ENCODE measurements at regions not wholly inside any gene's neighbourhood (a gene's known extent, or its start where the extent isn't known, plus 50 kb on each side); places are given as distances from the start of the nearest gene placed in this dataset.

DNA sequence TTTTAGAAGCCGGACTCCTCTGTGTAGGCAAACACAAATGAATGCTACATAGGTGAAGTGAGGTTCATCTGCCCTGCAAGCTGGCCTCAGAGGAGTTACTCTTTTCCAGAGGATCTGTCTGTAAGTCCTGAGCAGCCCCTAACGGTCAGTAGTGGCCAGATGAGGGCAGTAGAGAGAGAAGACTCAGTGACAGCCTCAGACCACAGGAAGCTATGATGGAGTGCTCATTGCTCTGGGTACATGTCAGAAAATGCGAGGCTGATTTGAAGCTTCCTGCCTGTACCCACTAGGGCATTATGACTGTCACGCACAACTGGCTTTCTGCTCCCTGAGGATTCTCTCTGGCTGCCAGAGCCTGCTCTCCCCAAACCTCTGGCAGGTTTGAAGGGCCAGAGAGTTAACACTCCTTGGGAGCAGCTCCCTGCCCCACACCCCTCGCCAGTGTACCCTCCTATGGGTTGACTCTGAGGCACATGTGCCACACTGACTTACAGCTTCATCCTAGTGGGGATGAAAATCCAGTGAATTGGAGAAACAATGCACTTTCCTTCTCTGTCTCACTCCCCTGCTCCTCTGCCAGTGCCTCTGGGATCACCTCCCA, 141.5 kb downstream of the GABRG2 start:
- H3K9me3 ChIP-seq (ENCODE audit: insufficient read depth, low read depth, low read length) = no peaks in the 10 kb centered on the region
- H3K4me3 ChIP-seq (ENCODE audit: low read length) = no peak overlapping the region
- H3K4me1 ChIP-seq (ENCODE audit: insufficient read depth, low read length) = no peaks in the 10 kb centered on the region
- no peak overlapping the region for H3K27ac ChIP-seq (ENCODE audit: low read length)
- no peaks in the 10 kb centered on the region for H3K27me3 ChIP-seq (ENCODE audit: insufficient read depth, low read length)
- no peaks in the 10 kb centered on the region for H3K36me3 ChIP-seq (ENCODE audit: insufficient read depth, low read depth, low read length)
- H3K9ac ChIP-seq (ENCODE audit: low read depth, low read length) = no peak overlapping the region

DNA sequence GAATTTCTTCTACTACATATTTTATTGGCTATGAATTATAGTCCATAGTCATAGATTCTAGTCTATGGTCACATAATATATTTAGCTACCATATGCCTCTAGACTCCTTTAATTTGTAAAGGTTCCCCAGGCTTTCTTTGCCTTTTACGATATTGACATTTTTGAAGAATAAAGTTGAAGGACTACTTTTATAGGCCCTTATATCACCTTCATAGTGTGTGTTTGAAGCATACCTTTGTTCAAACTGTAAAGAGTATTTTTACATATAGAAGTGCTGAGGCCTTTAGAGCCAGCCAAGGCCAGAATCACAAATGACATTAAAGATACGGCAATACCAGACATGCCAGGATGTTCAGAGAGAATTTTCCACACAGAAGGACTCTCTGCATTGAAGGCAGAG, 147.0 kb downstream of the GABRG2 start:
- Histone ChIP-seq H3K27ac (ENCODE audit: low read length) (no peak overlapping the region), H3K9ac (ENCODE audit: low read depth, low read length) (no peak overlapping the region), H3K4me3 (ENCODE audit: low read length) (no peak overlapping the region), H3K27me3 (ENCODE audit: insufficient read depth, low read length) (no peaks in the 10 kb centered on the region), H3K36me3 (ENCODE audit: insufficient read depth, low read depth, low read length) (no peaks in the 10 kb centered on the region), H3K9me3 (ENCODE audit: insufficient read depth, low read depth, low read length) (no peaks in the 10 kb centered on the region), H3K4me1 (ENCODE audit: insufficient read depth, low read length) (no peaks in the 10 kb centered on the region)

DNA sequence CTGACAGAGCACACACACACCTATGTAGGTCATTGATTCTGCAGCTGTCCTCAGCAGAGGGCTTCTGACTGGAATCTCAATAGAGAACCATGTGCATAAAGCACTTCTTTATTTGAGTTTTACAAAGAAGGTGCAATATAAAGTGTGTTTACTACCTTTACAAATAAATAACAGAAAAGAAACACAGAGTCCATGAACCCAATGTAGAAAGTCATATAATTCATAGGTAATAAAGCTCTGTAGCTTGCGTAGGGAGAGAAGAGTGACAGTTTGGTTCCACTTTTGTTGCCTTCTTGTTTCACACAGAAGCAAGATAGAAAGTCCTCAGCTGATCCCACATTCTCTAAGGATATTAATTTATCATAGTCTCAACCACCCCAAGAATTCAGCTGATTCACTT, 149.5 kb downstream of the GABRG2 start:
- Histone ChIP-seq H3K27ac (ENCODE audit: low read length) (no peak overlapping the region), H3K4me3 (ENCODE audit: low read length) (no peak overlapping the region), H3K9me3 (ENCODE audit: insufficient read depth, low read depth, low read length) (no peaks in the 10 kb centered on the region), H3K4me1 (ENCODE audit: insufficient read depth, low read length) (no peaks in the 10 kb centered on the region), H3K36me3 (ENCODE audit: insufficient read depth, low read depth, low read length) (no peaks in the 10 kb centered on the region), H3K27me3 (ENCODE audit: insufficient read depth, low read length) (no peaks in the 10 kb centered on the region), H3K9ac (ENCODE audit: low read depth, low read length) (no peak overlapping the region)

DNA sequence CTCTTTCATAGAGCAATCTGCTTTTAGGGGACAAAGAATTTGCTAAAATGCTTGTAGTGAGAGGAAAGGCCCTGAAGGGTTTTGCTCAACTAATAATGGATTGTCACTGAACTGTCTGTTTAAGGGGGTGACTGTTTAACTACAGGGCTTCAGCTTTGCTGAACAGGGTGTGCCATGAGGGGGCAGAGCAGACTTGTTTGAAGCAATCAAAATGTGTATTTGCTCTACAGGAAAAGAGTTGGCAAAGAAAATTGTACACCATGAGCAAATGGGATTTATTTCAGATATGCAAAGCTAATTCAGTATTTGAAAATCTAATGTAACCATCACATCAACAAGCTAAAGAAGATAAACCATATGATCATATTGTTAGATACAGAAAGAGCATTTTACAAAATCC, 154.3 kb downstream of the GABRG2 start:
- Histone ChIP-seq H3K4me1 (ENCODE audit: insufficient read depth, low read length) (no peaks in the 10 kb centered on the region), H3K9ac (ENCODE audit: low read depth, low read length) (no peak overlapping the region), H3K9me3 (ENCODE audit: insufficient read depth, low read depth, low read length) (no peaks in the 10 kb centered on the region), H3K4me3 (ENCODE audit: low read length) (no peak overlapping the region), H3K27me3 (ENCODE audit: insufficient read depth, low read length) (no peaks in the 10 kb centered on the region), H3K36me3 (ENCODE audit: insufficient read depth, low read depth, low read length) (no peaks in the 10 kb centered on the region), H3K27ac (ENCODE audit: low read length) (no peak overlapping the region)

DNA sequence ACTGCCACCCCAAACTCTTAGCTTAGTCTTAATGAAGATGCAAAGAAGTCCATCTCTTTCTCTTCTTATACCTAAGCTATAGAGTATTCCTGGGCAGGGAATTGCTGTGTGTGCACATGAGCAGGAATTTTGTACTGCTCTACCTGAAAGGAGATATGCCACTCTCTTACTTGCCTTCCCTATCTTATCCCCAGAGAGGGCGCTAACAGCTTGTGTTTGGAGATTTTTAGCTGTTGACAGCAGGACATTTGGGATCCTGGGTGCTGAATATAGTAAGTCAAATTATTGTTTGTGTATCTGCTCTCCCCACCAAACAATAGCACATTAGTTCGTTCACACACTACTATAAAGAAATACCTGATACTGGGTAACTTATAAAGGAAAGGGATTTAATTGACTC, 159.5 kb downstream of the GABRG2 start:
- Histone ChIP-seq H3K4me3 (ENCODE audit: low read length) (no peak overlapping the region), H3K36me3 (ENCODE audit: insufficient read depth, low read depth, low read length) (no peaks in the 10 kb centered on the region), H3K9me3 (ENCODE audit: insufficient read depth, low read depth, low read length) (peaks cover 8% of the 10 kb centered on the region; the same call in 1 of the 2 replicates), H3K4me1 (ENCODE audit: insufficient read depth, low read length) (no peaks in the 10 kb centered on the region), H3K27me3 (ENCODE audit: insufficient read depth, low read length) (no peaks in the 10 kb centered on the region), H3K9ac (ENCODE audit: low read depth, low read length) (no peak overlapping the region), H3K27ac (ENCODE audit: low read length) (no peak overlapping the region)

DNA sequence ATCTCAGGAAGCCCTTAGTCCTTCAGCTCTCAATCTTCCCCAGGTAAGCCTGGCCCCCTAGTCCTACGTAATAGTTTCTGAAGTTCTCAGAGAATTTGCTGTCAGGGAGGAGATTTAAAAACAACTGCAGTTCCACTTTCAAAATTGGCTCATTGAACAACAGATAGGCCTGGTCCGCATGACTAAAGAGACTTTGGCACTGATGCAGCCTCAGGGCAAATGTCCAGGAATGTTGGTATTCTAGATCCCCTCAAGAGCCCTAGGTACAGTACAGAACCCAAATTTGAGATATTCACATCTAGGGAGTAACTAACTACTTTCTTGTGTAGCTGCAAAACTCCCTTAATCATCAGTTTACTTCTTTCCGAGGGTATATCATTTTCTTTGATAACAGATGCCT, 162.8 kb downstream of the GABRG2 start:
- no peak overlapping the region for H3K4me3 ChIP-seq (ENCODE audit: low read length)
- H3K9ac ChIP-seq (ENCODE audit: low read depth, low read length) = no peak overlapping the region
- no peak overlapping the region for H3K27ac ChIP-seq (ENCODE audit: low read length)
- peaks cover 13% of the 10 kb centered on the region for H3K9me3 ChIP-seq (ENCODE audit: insufficient read depth, low read depth, low read length)
- no peaks in the 10 kb centered on the region for H3K27me3 ChIP-seq (ENCODE audit: insufficient read depth, low read length)
- H3K36me3 ChIP-seq (ENCODE audit: insufficient read depth, low read depth, low read length) = no peaks in the 10 kb centered on the region
- H3K4me1 ChIP-seq (ENCODE audit: insufficient read depth, low read length) = no peaks in the 10 kb centered on the region

DNA sequence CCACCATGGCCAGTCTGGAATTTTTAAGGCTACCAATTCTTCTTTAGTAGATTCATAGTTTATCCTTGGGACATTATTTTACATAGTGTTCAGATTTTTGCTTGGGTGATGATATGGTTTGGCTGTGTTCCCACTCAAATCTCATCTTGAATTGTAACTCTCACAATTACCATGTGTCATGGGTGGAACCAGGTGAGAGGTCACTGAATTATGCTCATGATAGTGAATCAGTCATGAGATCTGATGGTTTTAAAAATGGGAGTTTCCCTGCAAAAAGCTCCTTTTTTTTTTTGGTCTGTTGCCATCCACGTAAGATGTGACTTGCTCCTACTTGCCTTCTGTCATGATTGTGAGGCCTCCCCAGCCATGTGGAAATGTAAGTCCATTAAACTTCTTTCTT, 163.9 kb downstream of the GABRG2 start:
- no peaks in the 10 kb centered on the region for H3K36me3 ChIP-seq (ENCODE audit: insufficient read depth, low read depth, low read length)
- no peak overlapping the region for H3K27ac ChIP-seq (ENCODE audit: low read length)
- no peak overlapping the region for H3K4me3 ChIP-seq (ENCODE audit: low read length)
- H3K27me3 ChIP-seq (ENCODE audit: insufficient read depth, low read length) = no peaks in the 10 kb centered on the region
- H3K9me3 ChIP-seq (ENCODE audit: insufficient read depth, low read depth, low read length) = peaks cover 21% of the 10 kb centered on the region
- no peaks in the 10 kb centered on the region for H3K4me1 ChIP-seq (ENCODE audit: insufficient read depth, low read length)
- H3K9ac ChIP-seq (ENCODE audit: low read depth, low read length) = no peak overlapping the region

DNA sequence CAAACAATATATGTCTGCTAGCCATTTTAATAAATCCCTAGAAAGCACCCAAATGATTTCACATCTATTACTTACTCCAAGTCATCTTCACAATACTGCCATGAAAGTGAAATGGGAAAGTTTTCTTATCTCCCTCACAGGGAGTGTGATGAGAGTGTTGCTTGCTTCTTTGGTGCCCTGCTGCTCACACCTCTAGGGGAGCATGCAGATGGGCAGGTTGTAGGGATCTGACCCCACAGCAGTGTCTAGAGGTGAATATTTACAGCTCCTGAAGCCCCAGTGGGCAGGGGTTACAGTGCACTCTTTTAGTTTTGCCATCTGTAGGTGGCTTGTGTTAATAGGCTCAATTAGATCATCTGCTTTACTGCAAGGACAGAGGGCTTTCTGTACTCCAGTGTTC, 173.2 kb downstream of the GABRG2 start:
- no peak overlapping the region for H3K9ac ChIP-seq (ENCODE audit: low read depth, low read length)
- no peak overlapping the region for H3K4me3 ChIP-seq (ENCODE audit: low read length)
- no peaks in the 10 kb centered on the region for H3K27me3 ChIP-seq (ENCODE audit: insufficient read depth, low read length)
- H3K4me1 ChIP-seq (ENCODE audit: insufficient read depth, low read length) = no peaks in the 10 kb centered on the region
- H3K27ac ChIP-seq (ENCODE audit: low read length) = no peak overlapping the region
- H3K36me3 ChIP-seq (ENCODE audit: insufficient read depth, low read depth, low read length) = no peaks in the 10 kb centered on the region
- H3K9me3 ChIP-seq (ENCODE audit: insufficient read depth, low read depth, low read length) = peaks cover 15% of the 10 kb centered on the region; the same call in 1 of the 2 replicates

DNA sequence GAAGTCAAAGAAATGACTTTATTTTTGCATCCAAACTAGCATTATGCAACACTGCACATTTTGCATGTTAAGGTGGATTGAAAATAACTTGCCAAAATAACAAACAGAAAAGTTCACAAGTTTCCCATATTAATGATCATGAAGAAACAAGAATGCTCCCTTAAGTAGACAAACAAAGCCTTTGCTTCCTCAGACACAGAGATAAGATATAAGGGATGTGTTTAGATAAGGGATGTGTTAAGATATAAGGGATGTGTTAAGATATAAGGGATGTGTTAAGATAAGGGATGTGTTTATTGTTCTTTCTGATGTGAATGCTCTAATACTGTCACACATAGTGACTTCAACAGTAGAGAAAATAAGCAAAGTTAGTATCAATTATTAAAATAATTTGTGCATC, 174.8 kb downstream of the GABRG2 start:
- Histone ChIP-seq H3K9me3 (ENCODE audit: insufficient read depth, low read depth, low read length) (no peaks in the 10 kb centered on the region; the same call in 1 of the 2 replicates), H3K27ac (ENCODE audit: low read length) (no peak overlapping the region), H3K9ac (ENCODE audit: low read depth, low read length) (no peak overlapping the region), H3K4me1 (ENCODE audit: insufficient read depth, low read length) (no peaks in the 10 kb centered on the region), H3K27me3 (ENCODE audit: insufficient read depth, low read length) (no peaks in the 10 kb centered on the region), H3K36me3 (ENCODE audit: insufficient read depth, low read depth, low read length) (no peaks in the 10 kb centered on the region), H3K4me3 (ENCODE audit: low read length) (no peak overlapping the region)

DNA sequence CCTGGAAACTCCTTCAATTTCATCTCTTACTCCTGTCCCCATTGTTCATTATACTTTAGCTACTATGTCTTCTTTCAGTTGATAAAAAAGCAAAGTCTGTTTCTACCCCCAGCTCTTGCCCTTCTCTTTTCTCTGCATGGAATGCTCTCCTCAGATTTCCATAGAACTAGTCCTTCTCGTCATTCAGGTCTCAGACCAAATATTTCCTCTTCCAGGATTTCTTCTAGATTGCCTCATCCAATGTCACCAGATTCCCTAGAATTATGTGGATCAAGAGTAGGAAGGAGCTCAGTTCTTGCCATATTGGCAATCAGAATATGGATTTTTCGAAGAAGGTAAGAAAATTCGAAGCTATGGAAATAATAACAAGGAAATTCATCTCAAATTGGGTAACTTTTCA, 176.1 kb downstream of the GABRG2 start:
- no peak overlapping the region for H3K9ac ChIP-seq (ENCODE audit: low read depth, low read length)
- H3K36me3 ChIP-seq (ENCODE audit: insufficient read depth, low read depth, low read length) = no peaks in the 10 kb centered on the region
- no peaks in the 10 kb centered on the region for H3K9me3 ChIP-seq (ENCODE audit: insufficient read depth, low read depth, low read length)
- H3K4me3 ChIP-seq (ENCODE audit: low read length) = no peak overlapping the region
- no peak overlapping the region for H3K27ac ChIP-seq (ENCODE audit: low read length)
- H3K4me1 ChIP-seq (ENCODE audit: insufficient read depth, low read length) = no peaks in the 10 kb centered on the region
- H3K27me3 ChIP-seq (ENCODE audit: insufficient read depth, low read length) = no peaks in the 10 kb centered on the region

DNA sequence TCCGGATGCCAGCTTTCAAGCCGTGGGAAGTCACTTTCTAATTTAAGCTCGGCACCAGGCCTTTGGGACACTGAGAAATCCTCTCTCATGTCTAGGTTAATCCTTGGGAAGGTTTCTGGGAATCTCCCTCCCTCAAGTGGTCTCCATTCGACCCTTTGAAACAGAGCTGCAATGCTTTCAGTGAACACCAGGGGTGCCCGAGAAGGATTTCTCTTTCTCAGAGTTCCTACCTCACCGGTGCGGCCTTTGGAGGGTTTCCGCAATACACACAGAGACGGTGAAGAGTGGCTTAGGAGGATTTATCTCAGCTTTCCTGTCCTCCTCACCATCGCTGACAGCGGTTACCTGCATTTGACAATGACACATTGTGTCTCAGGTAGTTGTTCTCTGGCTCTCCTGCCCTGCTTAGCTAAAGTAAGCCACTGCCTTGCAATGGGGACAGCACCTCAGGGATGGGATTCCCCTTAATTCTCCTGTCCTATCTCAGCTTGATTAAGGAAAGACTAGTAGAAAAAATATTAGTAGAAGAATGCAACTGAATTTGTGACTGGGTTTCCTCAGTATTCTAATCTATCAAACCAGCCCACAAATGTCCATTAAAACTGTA, 180.6 kb downstream of the GABRG2 start:
- no peak overlapping the region for H3K9ac ChIP-seq (ENCODE audit: low read depth, low read length)
- no peaks in the 10 kb centered on the region for H3K27me3 ChIP-seq (ENCODE audit: insufficient read depth, low read length)
- no peak overlapping the region for H3K4me3 ChIP-seq (ENCODE audit: low read length)
- no peak overlapping the region for H3K27ac ChIP-seq (ENCODE audit: low read length)
- no peaks in the 10 kb centered on the region for H3K4me1 ChIP-seq (ENCODE audit: insufficient read depth, low read length)
- no peaks in the 10 kb centered on the region for H3K9me3 ChIP-seq (ENCODE audit: insufficient read depth, low read depth, low read length)
- H3K36me3 ChIP-seq (ENCODE audit: insufficient read depth, low read depth, low read length) = no peaks in the 10 kb centered on the region

DNA sequence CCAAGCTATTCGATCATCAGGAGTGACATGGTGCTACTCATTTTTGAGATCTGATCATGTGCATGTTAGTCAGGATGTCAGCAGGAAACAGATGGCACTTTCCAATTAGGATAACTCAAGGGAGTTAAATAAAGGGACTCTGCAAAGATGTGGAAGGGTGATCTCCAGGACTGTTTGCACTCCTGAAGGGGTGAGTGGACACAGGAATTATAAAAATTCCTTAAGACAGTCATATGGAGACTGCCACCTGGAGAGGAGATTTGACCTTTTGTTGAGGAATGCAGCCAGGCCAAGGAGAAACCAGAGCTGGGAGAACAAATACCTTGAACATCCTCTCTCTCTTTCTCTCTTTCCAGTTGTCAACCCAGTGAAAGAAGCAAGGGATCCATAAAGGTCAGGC, 189.1 kb downstream of the GABRG2 start:
- Histone ChIP-seq H3K36me3 (ENCODE audit: insufficient read depth, low read depth, low read length) (no peaks in the 10 kb centered on the region), H3K9ac (ENCODE audit: low read depth, low read length) (no peak overlapping the region), H3K4me3 (ENCODE audit: low read length) (no peak overlapping the region), H3K27me3 (ENCODE audit: insufficient read depth, low read length) (no peaks in the 10 kb centered on the region), H3K27ac (ENCODE audit: low read length) (no peak overlapping the region), H3K9me3 (ENCODE audit: insufficient read depth, low read depth, low read length) (no peaks in the 10 kb centered on the region), H3K4me1 (ENCODE audit: insufficient read depth, low read length) (peaks cover 5% of the 10 kb centered on the region; the same call in 1 of the 2 replicates)

Data from iPS-20b (cell line).